Tibial nerve (tissue), 4 donors: ENCODE measurements at regions not wholly inside any gene's neighbourhood (a gene's known extent, or its start where the extent isn't known, plus 50 kb on each side); places are given as distances from the start of the nearest gene placed in this dataset.

Experiments used
- DNase-seq, 2 donors: peaks; one replicate each; pipeline ENCODE4 v3.0.0-alpha.2; 2019; ENCODE audit warnings: low spot score in 2 of 2
- H3K27ac ChIP-seq, 4 donors: fragments of 200-600 bp; sonication (generic) in 3 of 4; one replicate each; pipeline ENCODE4 v1.5.1; 2017 to 2019; ENCODE audit warnings: mild to moderate bottlenecking in 1 of 4
- H3K27me3 ChIP-seq, 2 donors: fragments of 200-600 bp; sonication (generic) in 1 of 2; one replicate each; pipeline versions ENCODE4 v1.5.1 to v1.6.0; 2017 to 2019
- H3K36me3 ChIP-seq, 3 donors: fragments of 200-600 bp; sonication (generic); one replicate each; pipeline ENCODE4 v1.5.1; 2018 to 2019
- H3K4me1 ChIP-seq, 4 donors: fragments of 200-600 bp; sonication (generic) in 3 of 4; one replicate each; pipeline ENCODE4 v1.5.1; 2017 to 2019
- H3K4me3 ChIP-seq, 4 donors: fragments of 200-600 bp; sonication (generic) in 3 of 4; one replicate each; pipeline ENCODE4 v1.5.1; 2017 to 2019; ENCODE audit warnings: mild to moderate bottlenecking in 1 of 4, moderate library complexity in 1 of 4
- H3K9me3 ChIP-seq, 4 donors: fragments of 200-600 bp; sonication (generic) in 3 of 4; one replicate each; pipeline ENCODE4 v1.5.1; 2017 to 2019
- EP300 ChIP-seq, 2 donors: sonication (generic); formaldehyde crosslinking; IDR thresholded peaks; one replicate each; pipeline ENCODE4 v1.6.1; 2017; ENCODE audit warnings: antibody characterized with exemption in 2 of 2, mild to moderate bottlenecking in 1 of 2
- POLR2A ChIP-seq, 2 donors: fragments of 450-650 bp; IDR thresholded peaks; one replicate each; pipeline ENCODE4 v1.6.1; 2017; ENCODE audit warnings: antibody characterized with exemption in 2 of 2, mild to moderate bottlenecking in 2 of 2, moderate library complexity in 2 of 2
- WGBS, 2 donors: methylation state at CpG; one replicate each; pipeline ENCODE4 v1.1.5; 2018; 5-methylcytosine and 5-hydroxymethylcytosine counted together
- TF ChIP-seq, protein P1 (sequence below), 5 experiments: fragments of 200-600 bp in 3 of 5; fragments of 450-650 bp in 2 of 5; sonication (generic) in 3 of 5; IDR thresholded peaks; one replicate each; pipeline ENCODE4 v1.5.1; 2016 to 2019; ENCODE audit warnings: antibody characterized with exemption in 5 of 5, mild to moderate bottlenecking in 3 of 5, moderate library complexity in 2 of 5

GRCh38 chr18:1559563-1559962 is 654.9 kb downstream of the ADCYAP1 start:
- no peak for DNase-seq
- peaks cover 0 to 4% (median 0%) of the 10 kb centered on the region in 4 donors for H3K9me3 ChIP-seq
- no peak for TF ChIP-seq EP300 (IDR thresholded peaks at IDR 0.05)
- TF ChIP-seq, protein P1, sequence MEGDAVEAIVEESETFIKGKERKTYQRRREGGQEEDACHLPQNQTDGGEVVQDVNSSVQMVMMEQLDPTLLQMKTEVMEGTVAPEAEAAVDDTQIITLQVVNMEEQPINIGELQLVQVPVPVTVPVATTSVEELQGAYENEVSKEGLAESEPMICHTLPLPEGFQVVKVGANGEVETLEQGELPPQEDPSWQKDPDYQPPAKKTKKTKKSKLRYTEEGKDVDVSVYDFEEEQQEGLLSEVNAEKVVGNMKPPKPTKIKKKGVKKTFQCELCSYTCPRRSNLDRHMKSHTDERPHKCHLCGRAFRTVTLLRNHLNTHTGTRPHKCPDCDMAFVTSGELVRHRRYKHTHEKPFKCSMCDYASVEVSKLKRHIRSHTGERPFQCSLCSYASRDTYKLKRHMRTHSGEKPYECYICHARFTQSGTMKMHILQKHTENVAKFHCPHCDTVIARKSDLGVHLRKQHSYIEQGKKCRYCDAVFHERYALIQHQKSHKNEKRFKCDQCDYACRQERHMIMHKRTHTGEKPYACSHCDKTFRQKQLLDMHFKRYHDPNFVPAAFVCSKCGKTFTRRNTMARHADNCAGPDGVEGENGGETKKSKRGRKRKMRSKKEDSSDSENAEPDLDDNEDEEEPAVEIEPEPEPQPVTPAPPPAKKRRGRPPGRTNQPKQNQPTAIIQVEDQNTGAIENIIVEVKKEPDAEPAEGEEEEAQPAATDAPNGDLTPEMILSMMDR (IDR thresholded peaks at IDR 0.05), result no peak
- no peak for TF ChIP-seq POLR2A (IDR thresholded peaks at IDR 0.05)
- no peaks in the 10 kb centered on the region for H3K36me3 ChIP-seq
- WGBS, 2 donors, result 53 to 79% methylated on average over 3 of the region's 3 CpGs
- no peaks in the 10 kb centered on the region for H3K4me1 ChIP-seq
- H3K4me3 ChIP-seq, result no peak overlapping the region
- no peak overlapping the region for H3K27ac ChIP-seq
- H3K27me3 ChIP-seq, result no peaks in the 10 kb centered on the region

- 71 to 77% methylated on average over 3 of the region's 3 CpGs for WGBS, 2 donors
- Histone ChIP-seq H3K9me3 (no peaks in the 10 kb centered on the region), H3K4me3 (no peak overlapping the region), H3K36me3 (no peaks in the 10 kb centered on the region), H3K27ac (no peak overlapping the region), H3K4me1 (no peaks in the 10 kb centered on the region), H3K27me3 (no peaks in the 10 kb centered on the region)
- no peak for DNase-seq
- no peak for TF ChIP-seq POLR2A (IDR thresholded peaks at IDR 0.05)
- TF ChIP-seq, protein P1 (IDR thresholded peaks at IDR 0.05), result no peak
- no peak for TF ChIP-seq EP300 (IDR thresholded peaks at IDR 0.05)
These were observed 660.1 kb downstream of the ADCYAP1 start for GRCh38 chr18:1564793-1565192.

DNA sequence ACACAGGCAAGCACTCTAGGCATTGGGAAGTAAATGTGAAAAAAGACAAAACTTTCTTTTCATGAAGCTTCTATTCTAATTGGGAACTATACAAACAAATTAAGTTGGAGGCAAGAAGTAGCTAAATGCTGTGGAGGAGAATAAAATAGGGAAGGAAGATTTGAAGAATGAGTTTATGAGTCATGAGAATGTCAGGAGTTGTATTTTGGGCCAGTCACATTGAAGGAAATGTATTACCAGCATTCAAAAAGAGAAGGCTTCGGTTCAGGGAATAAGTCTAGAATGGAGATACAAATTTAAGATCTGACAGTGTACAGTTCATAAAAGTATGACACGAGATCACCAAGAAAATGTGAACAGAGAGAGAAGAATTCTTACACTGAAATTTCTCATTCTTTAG is 666.5 kb downstream of the ADCYAP1 start:
- no peaks in the 10 kb centered on the region for H3K27me3 ChIP-seq
- H3K36me3 ChIP-seq, result no peaks in the 10 kb centered on the region
- TF ChIP-seq POLR2A (IDR thresholded peaks at IDR 0.05) (no peak), EP300 (IDR thresholded peaks at IDR 0.05) (no peak)
- no peaks in the 10 kb centered on the region for H3K9me3 ChIP-seq
- no peaks in the 10 kb centered on the region for H3K4me1 ChIP-seq
- 61 to 62% methylated on average over 2 of the region's 2 CpGs for WGBS, 2 donors
- no peak overlapping the region for H3K27ac ChIP-seq
- H3K4me3 ChIP-seq, result no peak overlapping the region
- DNase-seq, result no peak

DNA sequence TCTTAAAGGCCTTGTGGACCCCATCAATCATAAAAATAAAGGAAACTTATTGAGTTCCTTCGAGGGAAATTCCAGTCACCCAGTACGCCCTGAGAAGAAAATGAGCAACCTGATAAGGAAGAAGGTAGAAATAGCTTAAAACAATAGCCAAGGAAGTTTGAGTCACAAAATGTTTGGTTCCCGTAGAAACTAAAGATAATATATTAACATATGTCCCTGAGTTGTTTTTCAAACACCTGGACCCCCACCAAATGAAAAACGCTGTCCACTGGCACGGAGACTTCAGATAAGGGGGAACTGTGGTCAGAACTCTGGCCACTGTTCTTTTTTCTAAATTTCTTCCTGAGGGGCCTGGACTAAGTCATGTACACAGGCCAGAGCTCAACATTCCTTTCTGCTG is 669.1 kb downstream of the ADCYAP1 start:
- Histone ChIP-seq H3K4me1 (no peaks in the 10 kb centered on the region), H3K27ac (no peak overlapping the region), H3K9me3 (no peaks in the 10 kb centered on the region), H3K36me3 (no peaks in the 10 kb centered on the region), H3K27me3 (no peaks in the 10 kb centered on the region), H3K4me3 (no peak overlapping the region)
- DNase-seq, result no peak
- TF ChIP-seq EP300 (IDR thresholded peaks at IDR 0.05), result no peak
- no peak for TF ChIP-seq POLR2A (IDR thresholded peaks at IDR 0.05)
- TF ChIP-seq, protein P1 (IDR thresholded peaks at IDR 0.05), result no peak
- 73 to 81% methylated on average over 5 of the region's 5 CpGs for WGBS, 2 donors

- no peaks in the 10 kb centered on the region for H3K27me3 ChIP-seq
- TF ChIP-seq POLR2A (IDR thresholded peaks at IDR 0.05), result no peak
- TF ChIP-seq, protein P1 (IDR thresholded peaks at IDR 0.05), result no peak
- TF ChIP-seq EP300 (IDR thresholded peaks at IDR 0.05), result no peak
- no peaks in the 10 kb centered on the region for H3K9me3 ChIP-seq
- H3K4me1 ChIP-seq, result no peaks in the 10 kb centered on the region
- H3K27ac ChIP-seq, result no peak overlapping the region
- no peak overlapping the region for H3K4me3 ChIP-seq
- 37 to 44% methylated on average over 3 of the region's 3 CpGs for WGBS, 2 donors
- DNase-seq, result no peak
- no peaks in the 10 kb centered on the region for H3K36me3 ChIP-seq
These were observed 670.4 kb downstream of the ADCYAP1 start for GRCh38 chr18:1575084-1575483.

DNA sequence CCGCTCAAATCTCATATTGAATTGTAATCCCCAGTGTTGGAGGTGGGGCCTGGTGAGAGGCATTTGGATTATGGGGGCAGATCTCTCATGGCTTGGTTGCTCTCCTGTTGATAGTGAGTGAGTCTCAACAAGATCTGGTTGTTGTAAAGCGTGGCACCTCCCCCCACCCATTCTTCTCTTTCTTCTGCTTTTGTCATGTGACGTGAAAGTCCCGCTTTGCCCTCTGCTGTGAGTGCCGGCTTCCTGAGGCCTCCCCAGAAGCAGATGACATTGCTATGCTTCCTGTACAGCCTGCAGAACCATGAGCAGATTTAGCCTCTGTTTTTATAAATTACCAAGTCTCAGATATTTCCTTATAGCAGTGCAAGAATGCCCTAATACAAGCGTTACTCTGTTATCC is 673.8 kb downstream of the ADCYAP1 start:
- no peaks in the 10 kb centered on the region for H3K9me3 ChIP-seq
- H3K27ac ChIP-seq, result no peak overlapping the region
- H3K36me3 ChIP-seq, result no peaks in the 10 kb centered on the region
- no peak overlapping the region for H3K4me3 ChIP-seq
- no peaks in the 10 kb centered on the region for H3K4me1 ChIP-seq
- H3K27me3 ChIP-seq, result no peaks in the 10 kb centered on the region
- WGBS, 2 donors, result 77 to 79% methylated on average over 6 of the region's 6 CpGs
- DNase-seq, result no peak
- TF ChIP-seq POLR2A (IDR thresholded peaks at IDR 0.05) (no peak), EP300 (IDR thresholded peaks at IDR 0.05) (no peak)
- TF ChIP-seq, protein P1 (IDR thresholded peaks at IDR 0.05), result no peak
